ENCODE measurements at regions not wholly inside any gene's neighbourhood (a gene's known extent, or its start where the extent isn't known, plus 50 kb on each side); places are given as distances from the start of the nearest gene placed in this dataset.

DNA sequence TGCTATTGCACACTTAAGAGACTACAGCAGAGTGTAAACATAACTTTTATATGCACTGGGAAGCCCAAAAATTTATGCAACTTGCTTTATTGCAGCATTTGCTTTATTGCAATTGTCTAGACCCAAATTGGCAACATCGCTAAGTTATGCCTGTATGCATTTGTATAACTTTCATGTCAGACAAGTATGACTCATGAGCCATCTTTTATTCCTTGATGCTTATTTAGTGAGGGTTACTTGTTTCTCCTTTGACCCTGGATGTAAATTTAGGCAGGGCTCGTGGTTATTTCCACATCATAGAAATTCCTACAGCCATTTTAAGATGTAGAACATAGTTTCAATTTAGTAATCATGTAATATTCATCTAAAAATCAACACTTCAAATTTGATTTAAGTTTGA, 130.3 kb upstream of the LY86 start:
- TF ChIP-seq, protein P1, sequence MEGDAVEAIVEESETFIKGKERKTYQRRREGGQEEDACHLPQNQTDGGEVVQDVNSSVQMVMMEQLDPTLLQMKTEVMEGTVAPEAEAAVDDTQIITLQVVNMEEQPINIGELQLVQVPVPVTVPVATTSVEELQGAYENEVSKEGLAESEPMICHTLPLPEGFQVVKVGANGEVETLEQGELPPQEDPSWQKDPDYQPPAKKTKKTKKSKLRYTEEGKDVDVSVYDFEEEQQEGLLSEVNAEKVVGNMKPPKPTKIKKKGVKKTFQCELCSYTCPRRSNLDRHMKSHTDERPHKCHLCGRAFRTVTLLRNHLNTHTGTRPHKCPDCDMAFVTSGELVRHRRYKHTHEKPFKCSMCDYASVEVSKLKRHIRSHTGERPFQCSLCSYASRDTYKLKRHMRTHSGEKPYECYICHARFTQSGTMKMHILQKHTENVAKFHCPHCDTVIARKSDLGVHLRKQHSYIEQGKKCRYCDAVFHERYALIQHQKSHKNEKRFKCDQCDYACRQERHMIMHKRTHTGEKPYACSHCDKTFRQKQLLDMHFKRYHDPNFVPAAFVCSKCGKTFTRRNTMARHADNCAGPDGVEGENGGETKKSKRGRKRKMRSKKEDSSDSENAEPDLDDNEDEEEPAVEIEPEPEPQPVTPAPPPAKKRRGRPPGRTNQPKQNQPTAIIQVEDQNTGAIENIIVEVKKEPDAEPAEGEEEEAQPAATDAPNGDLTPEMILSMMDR (IDR thresholded peaks at IDR 0.05; ENCODE audit: extremely low read depth in 1 of 2, insufficient read depth in 1 of 2, low read depth in 1 of 2, low read length in 2 of 2): no peak
- no peak for TF ChIP-seq EZH2 (IDR thresholded peaks at IDR 0.05; ENCODE audit: borderline replicate concordance, low read depth, low read length, severe bottlenecking)
- TF ChIP-seq, protein P2, sequence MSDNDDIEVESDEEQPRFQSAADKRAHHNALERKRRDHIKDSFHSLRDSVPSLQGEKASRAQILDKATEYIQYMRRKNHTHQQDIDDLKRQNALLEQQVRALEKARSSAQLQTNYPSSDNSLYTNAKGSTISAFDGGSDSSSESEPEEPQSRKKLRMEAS (IDR thresholded peaks at IDR 0.05; ENCODE audit: insufficient read depth, insufficient read length): no peak
- TF ChIP-seq POLR2A (IDR thresholded peaks at IDR 0.05; ENCODE audit: low read depth, low read length): no peak
- TF ChIP-seq POLR2AphosphoS5 (IDR thresholded peaks at IDR 0.05; ENCODE audit: insufficient read depth, low read depth, low read length): no peak
- TF ChIP-seq MYC (IDR thresholded peaks at IDR 0.05; ENCODE audit: low read depth, low read length): no peak

All from endothelial cell of umbilical vein (primary cell).